Smooth muscle cell (in vitro differentiated cells): ENCODE measurements at regions not wholly inside any gene's neighbourhood (a gene's known extent, or its start where the extent isn't known, plus 50 kb on each side); places are given as distances from the start of the nearest gene placed in this dataset.

Experiments used
- DNase-seq: peaks from one replicate; lab custom pipeline; 2025; ENCODE audit not compliant: unreplicated experiment; lab: John Stamatoyannopoulos, UW
- H2AFZ ChIP-seq: fragments of 200-600 bp; sonication (generic); 2 replicates; pipeline ENCODE4 v1.6.0; 2016; ENCODE audit warnings: antibody characterized with exemption, low read depth, mild to moderate bottlenecking
- H3F3A ChIP-seq: fragments of 200-600 bp; sonication (generic); 2 replicates; pipeline ENCODE4 v1.6.0; 2017; ENCODE audit warnings: antibody characterized with exemption, low read depth
- H3K27ac ChIP-seq: fragments of 200-600 bp; sonication (generic); 2 replicates; pipeline ENCODE4 v1.5.1; 2016; ENCODE audit warnings: low read depth, mild to moderate bottlenecking
- H3K27me3 ChIP-seq: fragments of 200-600 bp; sonication (generic); 2 replicates; pipeline ENCODE4 v1.6.1; 2016; ENCODE audit warnings: low read depth, mild to moderate bottlenecking
- H3K36me3 ChIP-seq: fragments of 200-600 bp; sonication (generic); 2 replicates; pipeline ENCODE4 v1.5.1; 2016; ENCODE audit warnings: low read depth
- H3K4me1 ChIP-seq: fragments of 200-600 bp; sonication (generic); 2 replicates; pipeline ENCODE4 v1.5.1; 2016; ENCODE audit warnings: low read depth
- H3K4me2 ChIP-seq: fragments of 200-600 bp; sonication (generic); 2 replicates; pipeline ENCODE4 v1.6.0; 2016; ENCODE audit warnings: mild to moderate bottlenecking
- H3K4me3 ChIP-seq: fragments of 200-600 bp; sonication (generic); 2 replicates; pipeline ENCODE4 v1.5.1; 2016; ENCODE audit warnings: mild to moderate bottlenecking
- H3K79me2 ChIP-seq: fragments of 200-600 bp; sonication (generic); 2 replicates; pipeline ENCODE4 v1.6.0; 2016; ENCODE audit warnings: low read depth, mild to moderate bottlenecking
- H3K9ac ChIP-seq: fragments of 200-600 bp; sonication (generic); 2 replicates; pipeline ENCODE4 v1.6.0; 2016; ENCODE audit warnings: low read depth
- H3K9me3 ChIP-seq: fragments of 200-600 bp; sonication (generic); replicated peaks from 2 replicates; pipeline ENCODE4 v1.5.1; 2016; ENCODE audit warnings: low read depth
- H4K20me1 ChIP-seq: fragments of 200-600 bp; sonication (generic); 2 replicates; pipeline ENCODE4 v1.6.0; 2016; ENCODE audit warnings: low read depth
- WGBS: methylation state at CpG from one replicate; pipeline ENCODE4 v1.1.7; 2016; ENCODE audit warnings: low lambda C conversion rate; 5-methylcytosine and 5-hydroxymethylcytosine counted together
- TF ChIP-seq, protein P1 (sequence below): fragments of 200-600 bp; sonication (generic); IDR thresholded peaks from 2 replicates; pipeline ENCODE4 v1.5.1; 2017; ENCODE audit warnings: borderline replicate concordance, mild to moderate bottlenecking, antibody characterized with exemption; ENCODE audit not compliant: insufficient read depth, poor library complexity, severe bottlenecking

DNA sequence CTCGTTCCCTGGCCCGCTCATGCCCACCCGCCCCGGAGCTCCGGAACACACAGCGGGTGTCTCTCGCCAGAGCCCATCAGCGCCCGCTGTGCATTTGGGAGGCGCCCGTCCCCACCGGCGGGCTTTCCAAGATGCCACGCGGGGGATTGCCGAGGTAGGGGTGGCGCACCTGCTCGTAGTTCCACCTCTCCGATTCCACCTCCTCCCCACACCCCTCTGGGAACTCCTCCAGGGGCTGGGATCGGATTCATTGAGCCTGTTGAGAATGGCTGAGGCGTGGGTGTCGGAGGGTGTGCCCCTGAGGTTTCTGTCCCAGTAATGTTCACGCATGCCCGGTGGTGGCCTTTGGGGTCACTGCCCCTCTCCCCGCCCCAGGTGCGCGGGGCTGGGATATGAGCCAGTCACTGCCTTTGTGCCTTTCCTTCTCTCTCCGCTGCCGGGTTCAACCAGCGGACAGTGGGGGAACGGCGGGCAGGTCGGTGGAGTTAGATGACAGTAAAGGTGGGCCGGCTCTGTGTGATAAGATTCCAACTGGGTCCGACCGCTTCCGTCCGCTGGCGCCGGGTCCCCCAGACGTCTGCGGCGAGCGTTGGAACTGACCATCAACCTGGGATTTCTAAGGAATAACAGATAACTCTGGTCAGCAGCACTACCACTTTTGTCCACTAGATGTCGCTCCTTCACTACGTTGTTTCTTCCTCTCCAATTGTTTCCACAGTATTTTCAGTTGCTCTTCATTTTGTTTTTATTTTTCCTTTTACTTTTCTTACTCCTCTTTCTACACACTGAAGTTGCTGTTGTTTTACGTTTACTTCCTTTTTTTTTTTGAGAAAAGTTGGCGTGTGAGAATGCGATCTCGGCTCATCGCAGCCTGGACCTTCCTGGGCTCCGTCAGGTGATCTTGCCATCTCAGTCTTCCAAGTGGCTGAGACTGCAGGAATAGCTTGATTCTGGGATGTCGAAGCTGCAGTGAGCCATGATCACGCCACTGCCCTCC lies 178.1 kb upstream of the ALG10B start:
- H3K9me3 ChIP-seq: no peaks in the 10 kb centered on the region
- 50% methylated on average over 41 of the region's 54 CpGs for WGBS
- peak overlapping the region; percentile 32 for H3K4me2 ChIP-seq
- DNase-seq: peak; percentile 22
- H2AFZ ChIP-seq: peak overlapping the region; percentile 79
- no peaks in the 10 kb centered on the region for H3K4me1 ChIP-seq
- no peaks in the 10 kb centered on the region for H3K79me2 ChIP-seq
- H3K27me3 ChIP-seq: no peaks in the 10 kb centered on the region
- H4K20me1 ChIP-seq: no peaks in the 10 kb centered on the region
- H3K36me3 ChIP-seq: no peaks in the 10 kb centered on the region
- no peak overlapping the region for H3K27ac ChIP-seq
- no peak overlapping the region for H3K9ac ChIP-seq
- no peak overlapping the region for H3K4me3 ChIP-seq
- TF ChIP-seq, protein P1, sequence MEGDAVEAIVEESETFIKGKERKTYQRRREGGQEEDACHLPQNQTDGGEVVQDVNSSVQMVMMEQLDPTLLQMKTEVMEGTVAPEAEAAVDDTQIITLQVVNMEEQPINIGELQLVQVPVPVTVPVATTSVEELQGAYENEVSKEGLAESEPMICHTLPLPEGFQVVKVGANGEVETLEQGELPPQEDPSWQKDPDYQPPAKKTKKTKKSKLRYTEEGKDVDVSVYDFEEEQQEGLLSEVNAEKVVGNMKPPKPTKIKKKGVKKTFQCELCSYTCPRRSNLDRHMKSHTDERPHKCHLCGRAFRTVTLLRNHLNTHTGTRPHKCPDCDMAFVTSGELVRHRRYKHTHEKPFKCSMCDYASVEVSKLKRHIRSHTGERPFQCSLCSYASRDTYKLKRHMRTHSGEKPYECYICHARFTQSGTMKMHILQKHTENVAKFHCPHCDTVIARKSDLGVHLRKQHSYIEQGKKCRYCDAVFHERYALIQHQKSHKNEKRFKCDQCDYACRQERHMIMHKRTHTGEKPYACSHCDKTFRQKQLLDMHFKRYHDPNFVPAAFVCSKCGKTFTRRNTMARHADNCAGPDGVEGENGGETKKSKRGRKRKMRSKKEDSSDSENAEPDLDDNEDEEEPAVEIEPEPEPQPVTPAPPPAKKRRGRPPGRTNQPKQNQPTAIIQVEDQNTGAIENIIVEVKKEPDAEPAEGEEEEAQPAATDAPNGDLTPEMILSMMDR: peak; percentile 91
- no peaks in the 10 kb centered on the region for H3F3A ChIP-seq

GRCh38 chr12:38139456-38139855 lies 177.1 kb upstream of the ALG10B start:
- H3K4me2 ChIP-seq: no peak overlapping the region
- TF ChIP-seq, protein P1: no peak
- no peak overlapping the region for H3K4me3 ChIP-seq
- WGBS: 84% methylated on average over 13 of the region's 13 CpGs
- no peaks in the 10 kb centered on the region for H3K4me1 ChIP-seq
- no peak for DNase-seq
- H4K20me1 ChIP-seq: no peaks in the 10 kb centered on the region
- H3K27me3 ChIP-seq: no peaks in the 10 kb centered on the region
- H3K9me3 ChIP-seq: peaks cover 5% of the 10 kb centered on the region
- H3K36me3 ChIP-seq: no peaks in the 10 kb centered on the region
- no peak overlapping the region for H2AFZ ChIP-seq
- H3K9ac ChIP-seq: no peak overlapping the region
- no peak overlapping the region for H3K27ac ChIP-seq
- H3K79me2 ChIP-seq: no peaks in the 10 kb centered on the region
- no peaks in the 10 kb centered on the region for H3F3A ChIP-seq

DNA sequence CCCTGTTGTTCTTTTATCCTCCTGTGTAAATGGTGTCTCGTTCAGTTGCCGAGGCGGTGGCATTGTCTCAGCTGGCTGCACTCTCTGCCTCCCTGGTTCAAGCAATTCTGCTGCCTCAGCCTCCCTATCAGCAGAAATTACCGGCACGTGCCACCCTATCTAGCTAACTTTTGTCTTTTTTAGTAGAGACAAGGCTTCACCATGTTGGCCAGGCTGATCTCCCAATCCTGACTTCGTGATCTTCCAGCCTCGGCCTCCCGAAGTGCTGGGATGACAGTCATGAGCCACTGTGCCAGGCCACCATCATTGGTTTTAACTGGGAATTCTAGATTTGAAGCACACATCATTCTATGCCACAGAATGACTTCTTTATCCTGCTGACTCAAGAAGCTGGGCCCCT lies 175.3 kb upstream of the ALG10B start:
- 84% methylated on average over 8 of the region's 8 CpGs for WGBS
- Histone ChIP-seq H2AFZ (no peak overlapping the region), H3K36me3 (no peaks in the 10 kb centered on the region), H3K4me3 (no peak overlapping the region), H4K20me1 (no peaks in the 10 kb centered on the region), H3K4me2 (no peak overlapping the region), H3K9ac (no peak overlapping the region), H3K27ac (no peak overlapping the region), H3K27me3 (no peaks in the 10 kb centered on the region), H3K79me2 (no peaks in the 10 kb centered on the region), H3K4me1 (no peaks in the 10 kb centered on the region), H3K9me3 (peaks cover 5% of the 10 kb centered on the region), H3F3A (no peaks in the 10 kb centered on the region)
- DNase-seq: no peak
- TF ChIP-seq, protein P1: no peak
